ENCODE measurements at regions not wholly inside any gene's neighbourhood (a gene's known extent, or its start where the extent isn't known, plus 50 kb on each side); places are given as distances from the start of the nearest gene placed in this dataset.

DNA sequence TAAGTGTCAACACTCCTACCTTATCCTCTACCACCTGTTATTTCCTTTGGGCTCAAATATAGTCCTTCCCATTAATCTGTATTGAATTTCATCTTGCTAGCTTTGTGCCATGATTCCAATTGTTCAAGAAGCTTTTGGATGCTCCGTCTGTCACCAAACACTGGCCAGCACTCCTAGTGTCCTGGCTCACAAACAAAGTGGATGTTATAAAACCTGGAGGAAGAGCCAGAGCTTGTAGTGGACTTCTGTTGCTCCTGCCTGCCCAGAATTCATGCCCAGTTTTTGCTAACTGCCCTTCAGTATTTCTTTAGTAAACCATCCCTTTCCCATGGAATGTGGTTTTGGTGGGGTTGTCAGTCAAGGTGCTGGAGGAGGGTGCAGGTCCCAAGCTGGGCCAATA is 77.2 kb upstream of the HS3ST2 start:
- TF ChIP-seq, protein P1, sequence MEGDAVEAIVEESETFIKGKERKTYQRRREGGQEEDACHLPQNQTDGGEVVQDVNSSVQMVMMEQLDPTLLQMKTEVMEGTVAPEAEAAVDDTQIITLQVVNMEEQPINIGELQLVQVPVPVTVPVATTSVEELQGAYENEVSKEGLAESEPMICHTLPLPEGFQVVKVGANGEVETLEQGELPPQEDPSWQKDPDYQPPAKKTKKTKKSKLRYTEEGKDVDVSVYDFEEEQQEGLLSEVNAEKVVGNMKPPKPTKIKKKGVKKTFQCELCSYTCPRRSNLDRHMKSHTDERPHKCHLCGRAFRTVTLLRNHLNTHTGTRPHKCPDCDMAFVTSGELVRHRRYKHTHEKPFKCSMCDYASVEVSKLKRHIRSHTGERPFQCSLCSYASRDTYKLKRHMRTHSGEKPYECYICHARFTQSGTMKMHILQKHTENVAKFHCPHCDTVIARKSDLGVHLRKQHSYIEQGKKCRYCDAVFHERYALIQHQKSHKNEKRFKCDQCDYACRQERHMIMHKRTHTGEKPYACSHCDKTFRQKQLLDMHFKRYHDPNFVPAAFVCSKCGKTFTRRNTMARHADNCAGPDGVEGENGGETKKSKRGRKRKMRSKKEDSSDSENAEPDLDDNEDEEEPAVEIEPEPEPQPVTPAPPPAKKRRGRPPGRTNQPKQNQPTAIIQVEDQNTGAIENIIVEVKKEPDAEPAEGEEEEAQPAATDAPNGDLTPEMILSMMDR (IDR thresholded peaks at IDR 0.05): no peak
- no peak for TF ChIP-seq POLR2A (IDR thresholded peaks at IDR 0.05)
